ENCODE measurements at regions not wholly inside any gene's neighbourhood (a gene's known extent, or its start where the extent isn't known, plus 50 kb on each side); places are given as distances from the start of the nearest gene placed in this dataset.

- H3K4me1 Mint-ChIP-seq = peaks cover 25% of the 10 kb centered on the region
- peak; percentile 58 for ATAC-seq
- H3K4me3 Mint-ChIP-seq = peak overlapping the region; percentile 72 to 77
Measured at GRCh38 chr4:140242357-140243277, 88.6 kb upstream of the MAML3 start.

GRCh38 chr4:140240237-140240636 is 86.3 kb upstream of the MAML3 start:
- Mint-ChIP-seq H3K9me3 (no peaks in the 10 kb centered on the region), H3K27me3 (peaks cover 22% of the 10 kb centered on the region), H3K4me1 (peaks cover 27% of the 10 kb centered on the region), H3K27ac (no peak overlapping the region), H3K4me3 (no peak overlapping the region)
- DNase-seq (no peak), ATAC-seq (no peak)

More at GRCh38 chr4:140242357-140243277, 88.6 kb upstream of the MAML3 start:
- DNase-seq = no peak
- Mint-ChIP-seq H3K27me3 (peaks cover 9% of the 10 kb centered on the region), H3K9me3 (no peaks in the 10 kb centered on the region), H3K27ac (peak overlapping the region; percentile 52 to 79)

GRCh38 chr4:140239311-140239710 is 85.3 kb upstream of the MAML3 start:
- no peaks in the 10 kb centered on the region for H3K9me3 Mint-ChIP-seq
- H3K27ac Mint-ChIP-seq = no peak overlapping the region
- H3K27me3 Mint-ChIP-seq = peaks cover 22% of the 10 kb centered on the region
- H3K4me1 Mint-ChIP-seq = peaks cover 37% of the 10 kb centered on the region
- no peak overlapping the region for H3K4me3 Mint-ChIP-seq
- DNase-seq (no peak), ATAC-seq (no peak)

GRCh38 chr4:140238351-140239056 is 84.5 kb upstream of the MAML3 start:
- DNase-seq = no peak
- no peaks in the 10 kb centered on the region for H3K9me3 Mint-ChIP-seq
- H3K4me3 Mint-ChIP-seq = no peak overlapping the region
- ATAC-seq = no peak
- H3K4me1 Mint-ChIP-seq = peaks cover 39% of the 10 kb centered on the region
- H3K27me3 Mint-ChIP-seq = peaks cover 22% of the 10 kb centered on the region
- no peak overlapping the region for H3K27ac Mint-ChIP-seq

GRCh38 chr4:140237616-140238350 is 83.8 kb upstream of the MAML3 start:
- H3K27ac Mint-ChIP-seq = no peak overlapping the region
- H3K4me3 Mint-ChIP-seq = no peak overlapping the region
- ATAC-seq = no peak
- DNase-seq = no peak
- H3K9me3 Mint-ChIP-seq = no peaks in the 10 kb centered on the region
- peaks cover 22% of the 10 kb centered on the region for H3K27me3 Mint-ChIP-seq
- peaks cover 34% of the 10 kb centered on the region for H3K4me1 Mint-ChIP-seq

- Mint-ChIP-seq H3K4me1 (peaks cover 25% of the 10 kb centered on the region), H3K9me3 (no peaks in the 10 kb centered on the region), H3K27me3 (peaks cover 22% of the 10 kb centered on the region), H3K4me3 (no peak overlapping the region), H3K27ac (no peak overlapping the region)
- DNase-seq (no peak), ATAC-seq (no peak)
Measured at GRCh38 chr4:140236654-140237169, 82.7 kb upstream of the MAML3 start.

GRCh38 chr4:140234697-140235060 is 80.7 kb upstream of the MAML3 start:
- peak; percentile 81 for ATAC-seq
- DNase-seq = peak in 1 of 2 donors; percentile 29
- Mint-ChIP-seq H3K27ac (peak overlapping the region; percentile 95 to 97), H3K27me3 (peaks cover 22% of the 10 kb centered on the region), H3K4me3 (peak overlapping the region; percentile 48 to 53), H3K9me3 (no peaks in the 10 kb centered on the region), H3K4me1 (peaks cover 31% of the 10 kb centered on the region)

GRCh38 chr4:140233791-140234696 is 80.1 kb upstream of the MAML3 start:
- ATAC-seq (peak; percentile 70), DNase-seq (peak in 1 of 2 donors; percentile 24)
- H3K4me1 Mint-ChIP-seq = peaks cover 31% of the 10 kb centered on the region
- peaks cover 22% of the 10 kb centered on the region for H3K27me3 Mint-ChIP-seq
- H3K9me3 Mint-ChIP-seq = no peaks in the 10 kb centered on the region
- H3K27ac Mint-ChIP-seq = peak overlapping the region; percentile 95 to 97
- peak overlapping the region; percentile 53 to 57 for H3K4me3 Mint-ChIP-seq

- peaks cover 25% of the 10 kb centered on the region for H3K4me1 Mint-ChIP-seq
- no peak overlapping the region for H3K4me3 Mint-ChIP-seq
- H3K9me3 Mint-ChIP-seq = no peaks in the 10 kb centered on the region
- ATAC-seq = no peak
- no peak overlapping the region for H3K27ac Mint-ChIP-seq
- DNase-seq = no peak
- no peaks in the 10 kb centered on the region for H3K27me3 Mint-ChIP-seq
Measured at GRCh38 chr4:140229881-140230280, 75.9 kb upstream of the MAML3 start.

- Mint-ChIP-seq H3K27me3 (no peaks in the 10 kb centered on the region), H3K4me3 (no peak overlapping the region), H3K27ac (no peak overlapping the region), H3K9me3 (no peaks in the 10 kb centered on the region), H3K4me1 (peaks cover 9% of the 10 kb centered on the region)
- DNase-seq (no peak), ATAC-seq (no peak)
Measured at GRCh38 chr4:140227286-140227685, 73.3 kb upstream of the MAML3 start.

GRCh38 chr4:140223056-140223810 is 69.2 kb upstream of the MAML3 start:
- Mint-ChIP-seq H3K4me3 (no peak overlapping the region), H3K9me3 (no peaks in the 10 kb centered on the region), H3K27ac (no peak overlapping the region), H3K27me3 (peaks cover 5% of the 10 kb centered on the region), H3K4me1 (no peaks in the 10 kb centered on the region)
- no peak for DNase-seq
- no peak for ATAC-seq

- ATAC-seq (no peak), DNase-seq (no peak)
- H3K9me3 Mint-ChIP-seq = no peaks in the 10 kb centered on the region
- no peak overlapping the region for H3K4me3 Mint-ChIP-seq
- H3K27ac Mint-ChIP-seq = no peak overlapping the region
- peaks cover 5% of the 10 kb centered on the region for H3K27me3 Mint-ChIP-seq
- no peaks in the 10 kb centered on the region for H3K4me1 Mint-ChIP-seq
Measured at GRCh38 chr4:140222171-140222570, 68.2 kb upstream of the MAML3 start.

GRCh38 chr4:140220058-140220457 is 66.1 kb upstream of the MAML3 start:
- ATAC-seq (no peak), DNase-seq (no peak)
- Mint-ChIP-seq H3K9me3 (no peaks in the 10 kb centered on the region), H3K27me3 (peaks cover 9% of the 10 kb centered on the region), H3K4me3 (no peak overlapping the region), H3K27ac (no peak overlapping the region), H3K4me1 (no peaks in the 10 kb centered on the region)

- H3K27me3 Mint-ChIP-seq = peaks cover 14% of the 10 kb centered on the region
- no peak overlapping the region for H3K27ac Mint-ChIP-seq
- H3K4me1 Mint-ChIP-seq = no peaks in the 10 kb centered on the region
Measured at GRCh38 chr4:140219567-140219966, 65.6 kb upstream of the MAML3 start.

More at GRCh38 chr4:140219567-140219966, 65.6 kb upstream of the MAML3 start:
- Mint-ChIP-seq H3K9me3 (no peaks in the 10 kb centered on the region), H3K4me3 (no peak overlapping the region)
- DNase-seq (no peak), ATAC-seq (no peak)
